HAP-1 (cell line): ENCODE measurements at regions not wholly inside any gene's neighbourhood (a gene's known extent, or its start where the extent isn't known, plus 50 kb on each side); places are given as distances from the start of the nearest gene placed in this dataset.

Experiments
- DNase-seq, 2 experiments: peaks; one replicate each; pipeline ENCODE4 v3.0.0-alpha.2; 2016 to 2020; ENCODE audit warnings: low spot score in 2 of 2
- H3K27me3 ChIP-seq: fragments of 250-450 bp; sonication (Bioruptor Pico); 2 replicates; pipeline ENCODE4 v1.5.1; 2020; ENCODE audit warnings: low read depth, mild to moderate bottlenecking, moderate library complexity
- H3K36me3 ChIP-seq: fragments of 250-450 bp; sonication (Bioruptor Pico); replicated peaks from 2 replicates; pipeline ENCODE4 v1.5.1; 2020; ENCODE audit warnings: mild to moderate bottlenecking
- H3K4me1 ChIP-seq: fragments of 250-450 bp; sonication (Bioruptor Pico); 2 replicates; pipeline ENCODE4 v1.5.1; 2020; ENCODE audit warnings: mild to moderate bottlenecking
- H3K4me3 ChIP-seq: fragments of 250-450 bp; sonication (Bioruptor Pico); 2 replicates; pipeline ENCODE4 v1.5.1; 2020; ENCODE audit warnings: mild to moderate bottlenecking, moderate library complexity
- H3K9me3 ChIP-seq: fragments of 250-450 bp; sonication (Bioruptor Pico); 2 replicates; pipeline ENCODE4 v1.5.1; 2020; ENCODE audit warnings: mild to moderate bottlenecking, moderate library complexity
- in situ Hi-C: fragments of 300-500 bp; cut with MboI; formaldehyde crosslinking; loops from 3 replicates; pipeline ENCODE4 v1.14.3; 2020; ENCODE audit warnings: low sequenced_read_pairs, inconsistent platforms, mixed read lengths

- H3K9me3 ChIP-seq = no peaks in the 10 kb centered on the region
- no peaks in the 10 kb centered on the region for H3K4me1 ChIP-seq
- in situ Hi-C loops = no loop called here
- H3K27me3 ChIP-seq = no peaks in the 10 kb centered on the region
- DNase-seq = no peak
- no peaks in the 10 kb centered on the region for H3K36me3 ChIP-seq
- H3K4me3 ChIP-seq = no peak overlapping the region
Measured at GRCh38 chr2:58866040-58866439, 624.9 kb upstream of the FANCL start.

GRCh38 chr2:58865436-58865835 is 624.3 kb upstream of the FANCL start:
- Histone ChIP-seq H3K9me3 (no peaks in the 10 kb centered on the region), H3K36me3 (no peaks in the 10 kb centered on the region), H3K4me3 (no peak overlapping the region), H3K27me3 (no peaks in the 10 kb centered on the region), H3K4me1 (no peaks in the 10 kb centered on the region)
- DNase-seq = no peak
- in situ Hi-C loops = no loop called here

GRCh38 chr2:58862244-58862643 is 621.1 kb upstream of the FANCL start:
- H3K27me3 ChIP-seq = no peaks in the 10 kb centered on the region
- H3K9me3 ChIP-seq = peaks cover 2% of the 10 kb centered on the region; the same call in 1 of the 2 replicates
- no peak overlapping the region for H3K4me3 ChIP-seq
- H3K4me1 ChIP-seq = no peaks in the 10 kb centered on the region
- no peak for DNase-seq
- in situ Hi-C loops = no loop called here
- no peaks in the 10 kb centered on the region for H3K36me3 ChIP-seq

GRCh38 chr2:58860586-58860985 is 619.5 kb upstream of the FANCL start:
- in situ Hi-C loops = no loop called here
- no peak for DNase-seq
- peaks cover 2% of the 10 kb centered on the region; the same call in 1 of the 2 replicates for H3K9me3 ChIP-seq
- no peaks in the 10 kb centered on the region for H3K27me3 ChIP-seq
- H3K4me3 ChIP-seq = no peak overlapping the region
- H3K4me1 ChIP-seq = no peaks in the 10 kb centered on the region
- H3K36me3 ChIP-seq = no peaks in the 10 kb centered on the region

GRCh38 chr2:58856100-58856499 is 615.0 kb upstream of the FANCL start:
- Histone ChIP-seq H3K4me3 (no peak overlapping the region), H3K36me3 (no peaks in the 10 kb centered on the region), H3K4me1 (no peaks in the 10 kb centered on the region), H3K9me3 (peaks cover 2% of the 10 kb centered on the region; the same call in 1 of the 2 replicates), H3K27me3 (no peaks in the 10 kb centered on the region)
- in situ Hi-C loops = no loop called here
- DNase-seq = no peak

GRCh38 chr2:58853420-58853819 is 612.3 kb upstream of the FANCL start:
- Histone ChIP-seq H3K27me3 (no peaks in the 10 kb centered on the region), H3K36me3 (no peaks in the 10 kb centered on the region), H3K4me3 (no peak overlapping the region), H3K4me1 (no peaks in the 10 kb centered on the region), H3K9me3 (peaks cover 2% of the 10 kb centered on the region; the same call in 1 of the 2 replicates)
- in situ Hi-C loops = no loop called here
- no peak for DNase-seq

GRCh38 chr2:58852905-58853304 is 611.8 kb upstream of the FANCL start:
- in situ Hi-C loops = no loop called here
- no peaks in the 10 kb centered on the region for H3K36me3 ChIP-seq
- H3K4me1 ChIP-seq = no peaks in the 10 kb centered on the region
- H3K4me3 ChIP-seq = no peak overlapping the region
- peaks cover 2% of the 10 kb centered on the region; the same call in 1 of the 2 replicates for H3K9me3 ChIP-seq
- no peak for DNase-seq
- H3K27me3 ChIP-seq = no peaks in the 10 kb centered on the region

GRCh38 chr2:58852243-58852642 is 611.1 kb upstream of the FANCL start:
- in situ Hi-C loops = no loop called here
- H3K27me3 ChIP-seq = no peaks in the 10 kb centered on the region

GRCh38 chr2:58851598-58851997 is 610.5 kb upstream of the FANCL start:
- H3K4me1 ChIP-seq = no peaks in the 10 kb centered on the region
- peaks cover 4% of the 10 kb centered on the region; the same call in 1 of the 2 replicates for H3K27me3 ChIP-seq
- in situ Hi-C loops = no loop called here
- no peak for DNase-seq
- H3K9me3 ChIP-seq = no peaks in the 10 kb centered on the region
- no peak overlapping the region for H3K4me3 ChIP-seq
- H3K36me3 ChIP-seq = no peaks in the 10 kb centered on the region

More at GRCh38 chr2:58852243-58852642, 611.1 kb upstream of the FANCL start:
- Histone ChIP-seq H3K36me3 (no peaks in the 10 kb centered on the region), H3K4me3 (no peak overlapping the region), H3K4me1 (no peaks in the 10 kb centered on the region), H3K9me3 (no peaks in the 10 kb centered on the region)
- DNase-seq = no peak

GRCh38 chr2:58845011-58845410 is 603.9 kb upstream of the FANCL start:
- no peak overlapping the region for H3K4me3 ChIP-seq
- DNase-seq = peak in 1 of 2 experiments; percentile 40

GRCh38 chr2:58842501-58843155 is 601.5 kb upstream of the FANCL start:
- no peaks in the 10 kb centered on the region for H3K9me3 ChIP-seq
- H3K27me3 ChIP-seq = peaks cover 8% of the 10 kb centered on the region; the same call in 1 of the 2 replicates
- no peaks in the 10 kb centered on the region for H3K4me1 ChIP-seq
- in situ Hi-C loops = no loop called here
- H3K4me3 ChIP-seq = no peak overlapping the region
- H3K36me3 ChIP-seq = no peaks in the 10 kb centered on the region
- no peak for DNase-seq

More at GRCh38 chr2:58845011-58845410, 603.9 kb upstream of the FANCL start:
- in situ Hi-C loops = no loop called here
- no peaks in the 10 kb centered on the region for H3K36me3 ChIP-seq
- H3K9me3 ChIP-seq = no peaks in the 10 kb centered on the region
- peaks cover 8% of the 10 kb centered on the region; the same call in 1 of the 2 replicates for H3K27me3 ChIP-seq
- no peaks in the 10 kb centered on the region for H3K4me1 ChIP-seq

- in situ Hi-C loops = no loop called here
- Histone ChIP-seq H3K9me3 (no peaks in the 10 kb centered on the region), H3K4me3 (no peak overlapping the region), H3K36me3 (no peaks in the 10 kb centered on the region), H3K27me3 (no peaks in the 10 kb centered on the region), H3K4me1 (no peaks in the 10 kb centered on the region)
- DNase-seq = peak; percentile 12 to 57
Measured at GRCh38 chr2:58834404-58834803, 593.3 kb upstream of the FANCL start.

- no peaks in the 10 kb centered on the region for H3K4me1 ChIP-seq
- H3K27me3 ChIP-seq = no peaks in the 10 kb centered on the region
- H3K4me3 ChIP-seq = no peak overlapping the region
- H3K9me3 ChIP-seq = no peaks in the 10 kb centered on the region
- in situ Hi-C loops = no loop called here
- H3K36me3 ChIP-seq = no peaks in the 10 kb centered on the region
- no peak for DNase-seq
Measured at GRCh38 chr2:58826795-58827194, 585.7 kb upstream of the FANCL start.

GRCh38 chr2:58812771-58813344 is 571.7 kb upstream of the FANCL start:
- Histone ChIP-seq H3K36me3 (no peaks in the 10 kb centered on the region), H3K9me3 (no peaks in the 10 kb centered on the region), H3K4me3 (no peak overlapping the region), H3K4me1 (no peaks in the 10 kb centered on the region), H3K27me3 (no peaks in the 10 kb centered on the region)
- in situ Hi-C loops = no loop called here
- DNase-seq = no peak
